ENCODE measurements at regions not wholly inside any gene's neighbourhood (a gene's known extent, or its start where the extent isn't known, plus 50 kb on each side); places are given as distances from the start of the nearest gene placed in this dataset.

- in situ Hi-C loops (cut with MboI; ENCODE audit: low sequenced_read_pairs, unreplicated experiment) = no loop called here
- TF ChIP-seq, protein P1, sequence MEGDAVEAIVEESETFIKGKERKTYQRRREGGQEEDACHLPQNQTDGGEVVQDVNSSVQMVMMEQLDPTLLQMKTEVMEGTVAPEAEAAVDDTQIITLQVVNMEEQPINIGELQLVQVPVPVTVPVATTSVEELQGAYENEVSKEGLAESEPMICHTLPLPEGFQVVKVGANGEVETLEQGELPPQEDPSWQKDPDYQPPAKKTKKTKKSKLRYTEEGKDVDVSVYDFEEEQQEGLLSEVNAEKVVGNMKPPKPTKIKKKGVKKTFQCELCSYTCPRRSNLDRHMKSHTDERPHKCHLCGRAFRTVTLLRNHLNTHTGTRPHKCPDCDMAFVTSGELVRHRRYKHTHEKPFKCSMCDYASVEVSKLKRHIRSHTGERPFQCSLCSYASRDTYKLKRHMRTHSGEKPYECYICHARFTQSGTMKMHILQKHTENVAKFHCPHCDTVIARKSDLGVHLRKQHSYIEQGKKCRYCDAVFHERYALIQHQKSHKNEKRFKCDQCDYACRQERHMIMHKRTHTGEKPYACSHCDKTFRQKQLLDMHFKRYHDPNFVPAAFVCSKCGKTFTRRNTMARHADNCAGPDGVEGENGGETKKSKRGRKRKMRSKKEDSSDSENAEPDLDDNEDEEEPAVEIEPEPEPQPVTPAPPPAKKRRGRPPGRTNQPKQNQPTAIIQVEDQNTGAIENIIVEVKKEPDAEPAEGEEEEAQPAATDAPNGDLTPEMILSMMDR (IDR thresholded peaks at IDR 0.05; ENCODE audit: borderline replicate concordance, control extremely low read depth, extremely low read depth, insufficient read depth, missing control alignments) = no peak
- no peak for DNase-seq (ENCODE audit: low spot score)
Observed at GRCh38 chr5:12780536-12780935, 876.3 kb upstream of the CTNND2 start.

DNA sequence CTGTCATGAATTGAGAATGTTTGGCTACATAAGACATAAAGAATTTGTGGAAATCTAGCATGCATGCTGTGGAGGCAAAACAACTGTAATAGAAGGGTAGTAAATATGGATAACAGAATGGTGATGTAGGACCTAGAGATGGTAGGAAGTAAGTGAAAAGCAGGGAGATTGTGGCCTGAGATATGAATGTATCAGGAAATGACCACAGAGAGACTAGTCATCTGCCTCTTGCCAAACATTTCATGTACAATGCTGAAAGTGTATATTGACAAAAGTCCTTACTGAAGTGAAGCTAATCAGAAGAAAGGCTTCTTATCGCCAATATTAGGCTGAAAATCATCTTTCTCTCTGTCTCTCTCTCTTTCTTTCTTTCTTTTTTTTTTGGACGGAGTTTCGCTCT lies 873.1 kb upstream of the CTNND2 start:
- DNase-seq (ENCODE audit: low spot score) = no peak
- TF ChIP-seq, protein P1 (IDR thresholded peaks at IDR 0.05; ENCODE audit: borderline replicate concordance, control extremely low read depth, extremely low read depth, insufficient read depth, missing control alignments) = no peak
- in situ Hi-C loops (cut with MboI; ENCODE audit: low sequenced_read_pairs, unreplicated experiment) = no loop called here

DNA sequence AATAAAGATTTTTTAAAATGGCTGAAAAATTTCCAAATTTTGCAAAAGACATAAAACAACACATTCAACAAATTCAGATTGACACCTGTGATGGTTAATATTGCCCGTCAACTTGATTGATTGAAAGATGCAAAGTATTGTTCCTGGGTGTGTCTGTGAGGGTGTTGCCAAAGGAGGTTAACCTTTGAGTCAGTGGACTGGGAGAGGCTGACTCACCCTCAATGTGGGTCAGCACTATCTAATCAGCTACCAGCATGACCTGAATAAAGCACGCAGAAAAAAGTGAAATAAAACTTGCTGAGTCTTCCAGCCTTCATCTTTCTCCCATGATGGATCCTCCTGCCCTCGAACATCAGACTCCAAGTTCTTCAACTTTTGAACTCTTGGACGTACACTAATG lies 868.0 kb upstream of the CTNND2 start:
- TF ChIP-seq, protein P1 (IDR thresholded peaks at IDR 0.05; ENCODE audit: borderline replicate concordance, control extremely low read depth, extremely low read depth, insufficient read depth, missing control alignments) = no peak
- in situ Hi-C loops (cut with MboI; ENCODE audit: low sequenced_read_pairs, unreplicated experiment) = no loop called here
- no peak for DNase-seq (ENCODE audit: low spot score)

- no peak for DNase-seq (ENCODE audit: low spot score)
- in situ Hi-C loops (cut with MboI; ENCODE audit: low sequenced_read_pairs, unreplicated experiment) = no loop called here
- TF ChIP-seq, protein P1 (IDR thresholded peaks at IDR 0.05; ENCODE audit: borderline replicate concordance, control extremely low read depth, extremely low read depth, insufficient read depth, missing control alignments) = no peak
Observed at GRCh38 chr5:12759377-12759776, 855.1 kb upstream of the CTNND2 start.

- in situ Hi-C loops (cut with MboI; ENCODE audit: low sequenced_read_pairs, unreplicated experiment) = no loop called here
- no peak for DNase-seq (ENCODE audit: low spot score)
- TF ChIP-seq, protein P1 (IDR thresholded peaks at IDR 0.05; ENCODE audit: borderline replicate concordance, control extremely low read depth, extremely low read depth, insufficient read depth, missing control alignments) = no peak
Observed at GRCh38 chr5:12757035-12757434, 852.8 kb upstream of the CTNND2 start.

GRCh38 chr5:12745537-12745936 lies 841.3 kb upstream of the CTNND2 start:
- in situ Hi-C loops (cut with MboI; ENCODE audit: low sequenced_read_pairs, unreplicated experiment) = no loop called here
- TF ChIP-seq, protein P1 (IDR thresholded peaks at IDR 0.05; ENCODE audit: borderline replicate concordance, control extremely low read depth, extremely low read depth, insufficient read depth, missing control alignments) = no peak
- DNase-seq (ENCODE audit: low spot score) = no peak

- no peak for DNase-seq (ENCODE audit: low spot score)
Observed at GRCh38 chr5:12743582-12743981, 839.3 kb upstream of the CTNND2 start.

More at GRCh38 chr5:12743582-12743981, 839.3 kb upstream of the CTNND2 start:
- TF ChIP-seq, protein P1 (IDR thresholded peaks at IDR 0.05; ENCODE audit: borderline replicate concordance, control extremely low read depth, extremely low read depth, insufficient read depth, missing control alignments) = no peak
- in situ Hi-C loops (cut with MboI; ENCODE audit: low sequenced_read_pairs, unreplicated experiment) = no loop called here

Measured in GM13976 (cell line).